ENCODE measurements at regions not wholly inside any gene's neighbourhood (a gene's known extent, or its start where the extent isn't known, plus 50 kb on each side); places are given as distances from the start of the nearest gene placed in this dataset.

DNA sequence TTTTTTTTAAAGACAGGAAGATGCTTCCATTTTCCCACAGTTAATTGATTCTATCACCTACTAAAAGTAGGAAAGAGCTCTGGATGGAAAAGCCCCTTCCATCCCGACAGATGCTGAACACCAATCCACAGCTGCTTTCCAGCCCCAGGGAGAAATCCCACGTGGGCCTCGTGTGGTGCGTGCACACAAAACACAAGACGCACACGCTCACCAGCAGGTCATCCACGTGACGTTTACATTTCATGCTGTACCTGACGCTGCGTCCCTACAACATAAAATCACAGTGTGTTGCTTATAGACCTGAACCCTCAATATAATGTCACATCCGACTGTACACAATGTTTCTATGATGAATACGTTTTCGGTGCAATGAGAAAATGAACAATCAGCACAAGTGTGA lies 50.2 kb upstream of the DACT2 start:
- no peaks in the 10 kb centered on the region for H3K9me3 Mint-ChIP-seq
- H3K4me3 Mint-ChIP-seq, result no peak overlapping the region
- CTCF ChIA-PET, result interaction anchor here (1.2 to 2.1 kb wide), 6 partner anchors 82 to 523 kb away, joined by 3 to 9 read pairs (median 6); no protein-coding TSS in a partner anchor
- no peak overlapping the region for H3K27ac Mint-ChIP-seq
- H3K36me3 Mint-ChIP-seq, result no peaks in the 10 kb centered on the region
- DNase-seq, result no peak
- peaks cover 3% of the 10 kb centered on the region for H3K4me1 Mint-ChIP-seq
- peaks cover 4% of the 10 kb centered on the region for H3K27me3 Mint-ChIP-seq

DNA sequence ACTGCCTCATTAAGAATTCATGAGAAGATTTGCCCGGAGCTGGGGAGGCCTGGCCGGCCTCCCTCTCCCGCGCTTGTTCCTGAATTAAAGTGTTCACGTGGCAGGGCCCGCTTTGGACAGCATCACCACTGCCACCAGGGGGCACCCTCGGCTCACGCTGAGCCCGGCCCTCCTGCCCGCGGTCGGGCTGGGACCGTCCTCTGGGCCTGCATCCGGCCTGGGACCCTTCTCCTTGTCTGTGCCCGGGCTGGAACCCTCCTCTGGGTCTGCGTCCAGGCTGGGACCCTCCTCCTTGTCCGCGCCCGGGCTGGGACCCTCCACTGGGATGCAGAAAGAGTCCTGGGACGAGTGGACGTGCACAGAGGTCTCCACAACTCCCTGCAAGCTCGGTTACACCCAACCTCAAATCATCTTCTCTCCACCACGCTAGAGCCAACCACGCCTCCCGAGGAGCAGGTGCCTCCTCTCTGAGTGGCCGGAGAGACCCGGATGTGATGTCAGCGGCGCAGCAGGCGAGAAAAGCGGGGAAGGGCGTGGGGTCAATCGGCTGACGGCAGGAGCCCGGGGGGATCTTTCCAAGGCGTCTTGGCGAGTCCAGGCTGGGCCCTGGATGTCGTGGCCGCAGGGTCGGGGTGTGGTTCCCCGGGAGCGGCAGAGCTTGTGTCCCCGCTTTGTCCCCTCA lies 50.9 kb upstream of the DACT2 start:
- Mint-ChIP-seq H3K9me3 (no peaks in the 10 kb centered on the region), H3K27me3 (peaks cover 4% of the 10 kb centered on the region), H3K27ac (no peak overlapping the region), H3K4me3 (no peak overlapping the region), H3K4me1 (peaks cover 3% of the 10 kb centered on the region), H3K36me3 (no peaks in the 10 kb centered on the region)
- peak; percentile 76 for DNase-seq
- CTCF ChIA-PET, result interaction anchor here (0.6 to 2.1 kb wide), 7 partner anchors 82 to 523 kb away, joined by 3 to 9 read pairs (median 6); no protein-coding TSS in a partner anchor

DNA sequence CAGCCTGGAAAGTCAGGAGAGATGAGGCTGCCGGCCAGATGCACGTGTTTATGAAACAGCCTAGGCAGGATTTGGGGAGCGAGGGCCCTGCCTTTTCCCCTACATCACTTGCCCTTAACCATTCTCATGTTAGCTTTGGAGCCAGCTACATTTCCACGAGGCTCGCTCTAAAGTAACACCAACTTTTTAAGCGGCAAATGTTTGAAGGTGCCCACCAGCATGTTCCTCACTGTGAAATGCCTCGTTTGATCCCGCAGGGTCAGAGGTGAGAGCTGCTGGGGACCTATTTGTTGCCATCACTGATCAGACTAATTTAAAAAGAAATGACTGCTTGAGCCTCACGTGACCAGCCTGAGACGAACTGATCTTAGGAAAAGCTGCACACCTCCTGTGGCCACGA lies 51.6 kb upstream of the DACT2 start:
- Mint-ChIP-seq H3K9me3 (no peaks in the 10 kb centered on the region), H3K36me3 (no peaks in the 10 kb centered on the region), H3K27ac (no peak overlapping the region), H3K4me3 (no peak overlapping the region), H3K27me3 (peaks cover 4% of the 10 kb centered on the region), H3K4me1 (peaks cover 3% of the 10 kb centered on the region)
- CTCF ChIA-PET, result interaction anchor here (0.9 to 2.1 kb wide), 4 partner anchors 495 to 516 kb away, joined by 4 to 7 read pairs (median 6); no protein-coding TSS in a partner anchor
- no peak for DNase-seq

DNA sequence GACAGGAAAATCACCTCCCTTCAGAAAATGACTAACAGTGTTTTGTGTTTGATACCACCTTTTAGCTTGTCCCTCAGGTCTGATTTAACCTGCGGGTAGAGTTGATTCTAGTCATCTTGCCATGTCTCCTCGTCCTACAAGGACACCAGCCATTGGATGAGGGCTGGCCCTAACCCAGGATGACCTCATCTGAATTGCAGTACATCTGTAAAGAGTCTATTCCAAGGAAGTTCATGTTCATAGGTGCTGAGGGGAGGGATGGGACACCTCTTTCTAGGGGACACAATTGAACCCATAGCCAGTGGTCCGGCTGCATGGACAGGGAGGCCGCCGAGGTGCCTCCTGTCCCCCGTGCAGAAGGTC lies 52.0 kb upstream of the DACT2 start:
- H3K4me1 Mint-ChIP-seq, result peaks cover 3% of the 10 kb centered on the region
- H3K27me3 Mint-ChIP-seq, result peaks cover 4% of the 10 kb centered on the region
- no peaks in the 10 kb centered on the region for H3K36me3 Mint-ChIP-seq
- H3K9me3 Mint-ChIP-seq, result no peaks in the 10 kb centered on the region
- H3K4me3 Mint-ChIP-seq, result no peak overlapping the region
- DNase-seq, result no peak
- CTCF ChIA-PET, result interaction anchor here (0.9 kb wide), 1 partner anchor 511 kb away, joined by 4 read pairs; no protein-coding TSS in a partner anchor
- H3K27ac Mint-ChIP-seq, result no peak overlapping the region

DNA sequence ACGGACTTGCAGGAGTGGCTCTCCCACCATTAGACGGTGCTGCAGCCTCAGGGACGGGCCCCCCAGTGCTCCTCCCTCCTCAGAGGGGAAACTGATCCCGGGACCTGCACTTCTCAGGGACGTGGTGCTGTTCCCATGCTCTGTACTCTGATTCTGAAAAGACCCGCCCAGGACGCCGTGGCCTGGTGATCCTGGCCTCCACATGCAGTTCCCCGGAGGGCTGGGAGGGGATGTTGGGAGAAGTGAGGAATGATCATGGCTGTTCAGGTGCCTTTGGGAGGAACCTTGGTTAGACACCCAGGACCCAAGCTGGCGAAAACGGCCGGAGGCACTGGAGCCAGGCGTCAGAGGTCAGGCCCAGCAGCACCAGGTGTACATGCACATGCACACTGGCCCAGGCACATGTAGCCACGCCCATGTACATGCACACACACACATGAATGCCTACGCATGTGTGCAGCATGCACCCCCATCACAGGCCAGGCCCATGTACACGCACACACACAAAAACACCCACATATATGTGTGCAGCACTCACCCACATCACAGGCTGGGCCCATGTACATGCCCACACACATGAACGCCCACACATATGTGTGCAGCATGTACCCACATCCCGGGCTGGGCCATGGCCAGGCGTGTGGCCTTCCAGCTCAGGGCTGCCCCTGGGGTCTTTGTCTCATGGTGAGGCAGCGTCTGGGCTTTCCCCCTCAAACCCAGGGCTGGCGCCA lies 52.6 kb upstream of the DACT2 start:
- no peak for DNase-seq
- H3K9me3 Mint-ChIP-seq, result no peaks in the 10 kb centered on the region

DNA sequence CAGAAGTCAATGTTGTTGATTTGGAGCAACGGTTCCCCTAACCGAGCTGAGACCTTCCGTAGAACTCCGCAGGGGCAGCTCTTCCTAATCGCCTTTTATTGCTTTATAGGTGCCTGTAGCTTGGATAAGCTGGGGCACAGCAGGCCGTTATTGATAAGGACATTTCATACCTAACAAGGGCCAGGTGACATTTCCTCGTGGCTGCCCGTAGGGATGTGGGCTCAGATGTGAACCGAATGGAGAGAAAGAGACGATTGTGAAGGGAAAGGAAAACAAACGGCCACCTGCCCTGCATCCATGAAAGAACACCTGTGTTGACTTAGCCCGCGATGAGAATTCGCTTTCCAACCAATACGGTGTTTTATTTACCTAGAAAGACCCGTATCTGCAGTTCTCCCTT lies 53.3 kb upstream of the DACT2 start:
- Mint-ChIP-seq H3K4me1 (peaks cover 3% of the 10 kb centered on the region), H3K27ac (no peak overlapping the region), H3K9me3 (peaks cover 4% of the 10 kb centered on the region), H3K4me3 (no peak overlapping the region), H3K36me3 (no peaks in the 10 kb centered on the region), H3K27me3 (peaks cover 4% of the 10 kb centered on the region)
- DNase-seq, result no peak
- CTCF ChIA-PET, result no interaction called here

More for the DNA sequence above, 52.6 kb upstream of the DACT2 start:
- no peaks in the 10 kb centered on the region for H3K36me3 Mint-ChIP-seq
- H3K27ac Mint-ChIP-seq, result no peak overlapping the region
- CTCF ChIA-PET, result interaction anchor here (0.9 kb wide), 1 partner anchor 511 kb away, joined by 4 read pairs; no protein-coding TSS in a partner anchor
- H3K4me3 Mint-ChIP-seq, result no peak overlapping the region
- H3K4me1 Mint-ChIP-seq, result peaks cover 3% of the 10 kb centered on the region
- peaks cover 4% of the 10 kb centered on the region for H3K27me3 Mint-ChIP-seq

DNA sequence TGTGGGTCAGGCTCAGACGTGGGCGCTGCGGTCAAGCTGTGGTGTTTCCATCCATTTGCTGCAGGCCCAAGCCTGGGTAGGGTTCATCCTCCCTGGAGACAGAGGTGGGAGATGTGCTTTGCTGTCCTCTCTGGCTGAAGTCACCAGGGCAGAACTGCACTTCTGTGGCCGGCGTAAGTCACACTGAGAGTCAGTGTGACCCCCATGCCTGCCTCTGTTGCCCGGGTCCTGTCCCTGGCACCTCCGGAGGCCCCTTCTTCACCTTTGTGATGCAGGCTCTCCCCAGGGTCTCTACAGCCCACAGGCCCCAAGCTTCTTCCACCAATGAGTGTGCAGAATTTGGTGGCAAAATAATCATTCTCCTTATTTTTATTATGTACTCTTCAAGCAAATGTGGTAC lies 53.8 kb upstream of the DACT2 start:
- CTCF ChIA-PET, result no interaction called here
- peaks cover 4% of the 10 kb centered on the region for H3K27me3 Mint-ChIP-seq

DNA sequence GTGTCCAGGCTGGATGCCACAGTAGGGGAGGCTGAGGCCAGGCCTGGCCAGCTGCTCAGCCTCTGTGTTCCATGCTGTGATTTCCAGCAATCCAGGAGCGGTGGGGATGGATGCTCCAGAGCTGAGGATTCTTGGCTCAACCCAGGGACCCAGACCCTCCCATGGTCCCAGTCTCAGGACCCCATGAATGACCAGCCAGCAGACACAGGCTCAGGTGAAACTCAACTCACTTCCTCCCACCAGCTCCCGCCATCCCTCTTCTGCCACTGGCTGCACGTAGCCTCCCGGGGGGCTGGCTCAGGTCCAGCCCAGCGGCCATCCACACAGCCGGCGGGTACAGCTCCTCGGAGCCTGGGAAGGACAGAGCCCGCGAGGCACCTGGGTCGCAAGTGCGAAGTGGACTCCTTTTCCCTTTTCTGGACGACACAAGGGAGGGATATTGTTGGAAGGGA lies 54.5 kb upstream of the DACT2 start:
- H3K4me3 Mint-ChIP-seq, result no peak overlapping the region
- no peak overlapping the region for H3K27ac Mint-ChIP-seq
- H3K4me1 Mint-ChIP-seq, result peaks cover 3% of the 10 kb centered on the region
- peaks cover 9% of the 10 kb centered on the region for H3K9me3 Mint-ChIP-seq
- no peak for DNase-seq
- no peaks in the 10 kb centered on the region for H3K36me3 Mint-ChIP-seq
- CTCF ChIA-PET, result no interaction called here
- H3K27me3 Mint-ChIP-seq, result peaks cover under 1% of the 10 kb centered on the region

More for the DNA sequence above, 53.8 kb upstream of the DACT2 start:
- peaks cover 9% of the 10 kb centered on the region for H3K9me3 Mint-ChIP-seq
- H3K4me1 Mint-ChIP-seq, result peaks cover 3% of the 10 kb centered on the region
- no peak for DNase-seq
- H3K4me3 Mint-ChIP-seq, result no peak overlapping the region
- H3K36me3 Mint-ChIP-seq, result no peaks in the 10 kb centered on the region
- H3K27ac Mint-ChIP-seq, result no peak overlapping the region

DNA sequence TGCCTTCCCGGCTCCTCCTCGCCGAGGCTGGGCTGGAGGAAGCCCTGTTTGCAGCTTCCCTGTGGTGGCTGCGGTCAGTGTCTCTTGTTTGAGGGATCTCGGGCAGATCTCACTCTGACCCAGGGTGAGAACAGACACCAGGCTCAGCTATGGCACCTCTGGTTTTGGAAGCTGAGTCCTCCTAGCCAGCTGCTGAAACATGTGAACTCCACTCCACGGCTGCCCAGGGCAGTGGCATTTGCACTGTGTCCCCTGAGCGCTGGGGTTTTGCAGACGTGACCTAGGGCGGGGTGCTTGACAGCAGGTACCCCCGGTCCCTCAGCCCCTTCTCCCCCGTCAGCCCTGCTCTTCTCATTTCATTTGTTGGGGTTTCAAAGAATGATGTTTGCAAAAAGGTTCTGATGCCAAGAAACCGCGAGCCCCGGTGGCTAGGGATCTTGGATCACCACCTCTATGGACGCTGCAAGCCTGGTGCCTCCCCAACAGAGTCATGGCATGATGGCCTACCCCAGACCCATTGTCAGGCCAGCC lies 55.0 kb upstream of the DACT2 start:
- DNase-seq, result no peak
- Mint-ChIP-seq H3K36me3 (no peaks in the 10 kb centered on the region), H3K27me3 (no peaks in the 10 kb centered on the region), H3K9me3 (peaks cover 9% of the 10 kb centered on the region), H3K27ac (no peak overlapping the region), H3K4me3 (no peak overlapping the region), H3K4me1 (peaks cover 3% of the 10 kb centered on the region)
- CTCF ChIA-PET, result no interaction called here

DNA sequence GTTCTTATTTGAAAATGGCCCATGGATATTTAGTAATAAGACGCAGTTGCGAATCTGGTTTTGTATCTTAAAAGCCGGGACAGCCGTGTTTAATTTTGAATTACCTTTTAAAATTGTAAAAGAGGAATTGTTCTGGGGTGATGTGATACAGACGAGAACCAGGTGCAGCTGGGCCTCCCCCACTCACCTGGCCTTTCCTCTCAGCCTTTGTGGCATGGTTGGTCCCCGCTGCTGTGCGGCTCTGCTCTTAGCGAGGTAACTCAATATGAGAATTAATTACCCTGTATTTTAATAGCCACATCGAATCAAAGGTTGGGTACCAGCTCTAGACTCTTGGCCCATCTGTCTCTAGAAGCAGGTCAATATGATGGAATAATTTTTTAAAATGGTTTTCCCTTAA lies 56.5 kb upstream of the DACT2 start:
- no peaks in the 10 kb centered on the region for H3K27me3 Mint-ChIP-seq
- no peak for DNase-seq
- peaks cover 16% of the 10 kb centered on the region for H3K9me3 Mint-ChIP-seq
- H3K27ac Mint-ChIP-seq, result no peak overlapping the region
- no peaks in the 10 kb centered on the region for H3K4me1 Mint-ChIP-seq
- CTCF ChIA-PET, result no interaction called here
- H3K4me3 Mint-ChIP-seq, result no peak overlapping the region
- no peaks in the 10 kb centered on the region for H3K36me3 Mint-ChIP-seq

DNA sequence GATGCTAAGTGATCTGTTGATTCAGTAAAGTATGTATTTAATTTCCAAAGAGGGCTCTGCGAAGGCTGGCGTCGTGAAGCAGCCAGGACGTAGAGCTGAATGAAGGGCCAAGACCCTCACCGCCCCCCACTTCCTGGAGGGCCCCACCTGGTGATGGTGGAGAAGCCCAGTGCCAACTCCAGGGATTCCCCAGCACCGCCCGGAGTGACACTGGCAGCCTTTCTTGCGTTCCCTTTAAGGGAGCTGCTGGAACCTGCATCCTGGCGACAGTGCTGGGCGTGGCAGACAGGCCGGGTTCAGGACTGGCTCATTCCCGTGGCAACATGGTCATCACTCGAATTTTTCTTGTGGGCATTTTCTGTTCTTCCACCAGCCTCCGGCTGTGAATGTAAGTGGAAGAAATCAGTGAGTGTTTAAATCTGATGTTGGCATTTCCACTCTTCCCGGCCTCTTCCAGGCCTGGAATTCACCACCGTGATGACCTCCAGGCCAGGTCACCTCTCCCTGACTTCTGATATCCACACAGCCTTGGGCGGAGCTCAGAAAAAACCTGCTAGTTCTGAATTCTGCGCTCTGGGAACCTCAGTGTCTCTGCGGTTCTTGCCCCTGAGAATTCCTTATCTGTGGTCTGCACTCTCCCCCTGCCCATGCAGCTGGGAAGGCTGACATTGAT lies 57.4 kb upstream of the DACT2 start:
- Mint-ChIP-seq H3K4me1 (no peaks in the 10 kb centered on the region), H3K4me3 (no peak overlapping the region), H3K27ac (no peak overlapping the region), H3K27me3 (no peaks in the 10 kb centered on the region), H3K36me3 (no peaks in the 10 kb centered on the region), H3K9me3 (peaks cover 18% of the 10 kb centered on the region)
- CTCF ChIA-PET, result no interaction called here
- DNase-seq, result no peak

DNA sequence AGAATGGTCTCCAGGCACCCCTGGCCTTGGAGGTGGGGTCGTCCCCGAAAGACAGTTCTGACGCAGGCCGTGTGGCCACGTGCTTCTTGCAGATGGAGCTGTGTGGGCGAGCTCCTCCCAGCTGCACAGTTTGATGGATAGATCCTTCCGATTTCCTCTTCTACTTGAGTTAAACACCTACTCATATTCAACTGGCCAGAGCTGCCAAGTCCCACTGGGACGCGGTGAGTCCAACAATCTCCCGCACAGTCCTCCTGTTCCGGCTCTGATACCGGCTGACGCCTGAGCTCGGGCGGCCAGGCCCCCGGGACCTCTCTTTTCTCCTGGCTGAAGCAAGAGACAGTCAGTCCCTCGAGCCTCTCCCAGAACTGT lies 57.9 kb upstream of the DACT2 start:
- no peak overlapping the region for H3K4me3 Mint-ChIP-seq
- H3K9me3 Mint-ChIP-seq, result peaks cover 20% of the 10 kb centered on the region
- CTCF ChIA-PET, result no interaction called here
- H3K4me1 Mint-ChIP-seq, result no peaks in the 10 kb centered on the region
- no peak overlapping the region for H3K27ac Mint-ChIP-seq
- no peaks in the 10 kb centered on the region for H3K27me3 Mint-ChIP-seq
- no peaks in the 10 kb centered on the region for H3K36me3 Mint-ChIP-seq
- DNase-seq, result no peak

DNA sequence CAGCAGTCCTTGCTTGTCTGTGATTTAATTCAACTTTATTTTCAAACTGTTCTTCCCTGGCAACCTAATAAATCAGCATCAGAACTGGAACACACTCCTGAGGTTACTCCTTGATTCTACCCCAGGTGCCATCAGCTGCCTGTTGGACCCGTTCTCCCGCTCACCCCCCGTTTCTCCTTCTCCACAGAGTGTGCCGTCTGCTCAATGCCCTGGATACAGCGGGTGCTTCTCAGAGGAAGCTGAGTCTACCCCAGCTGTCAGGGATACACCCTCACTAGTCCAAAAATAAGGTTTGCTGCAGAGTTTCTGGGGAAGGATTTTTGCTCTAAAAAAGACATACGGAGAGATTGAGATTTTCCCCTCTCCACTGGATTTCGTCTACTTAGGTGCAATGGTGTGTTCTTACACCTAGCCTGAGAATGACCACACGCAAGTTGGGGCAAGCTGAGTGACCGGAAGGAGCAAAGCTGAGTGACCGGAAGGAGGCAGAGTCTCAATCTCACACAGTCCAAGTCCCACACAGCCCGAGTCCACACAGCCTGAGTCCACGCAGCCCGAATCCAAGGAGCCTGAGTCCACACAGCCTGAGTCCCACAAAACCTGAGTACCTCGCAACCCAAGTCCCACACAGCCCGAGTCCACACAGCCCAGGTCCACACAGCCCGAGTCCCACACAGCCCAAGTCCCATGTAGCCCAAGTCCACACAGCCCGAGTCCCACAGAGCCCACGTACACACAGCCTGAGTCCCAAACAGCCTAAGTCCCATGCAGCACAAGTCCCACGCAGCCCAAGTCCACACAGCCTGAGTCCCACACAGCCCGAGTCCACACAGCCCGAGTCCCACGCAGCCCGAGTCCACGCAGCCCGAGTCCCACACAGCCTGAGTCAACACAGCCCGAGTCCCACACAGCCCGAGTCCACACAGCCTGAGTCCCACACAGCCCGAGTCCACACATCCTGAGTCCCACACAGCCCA lies 58.6 kb upstream of the DACT2 start:
- CTCF ChIA-PET, result no interaction called here
- H3K9me3 Mint-ChIP-seq, result peaks cover 25% of the 10 kb centered on the region
- H3K27ac Mint-ChIP-seq, result no peak overlapping the region
- H3K4me1 Mint-ChIP-seq, result no peaks in the 10 kb centered on the region
- H3K4me3 Mint-ChIP-seq, result no peak overlapping the region
- no peaks in the 10 kb centered on the region for H3K36me3 Mint-ChIP-seq
- H3K27me3 Mint-ChIP-seq, result no peaks in the 10 kb centered on the region
- DNase-seq, result no peak
